ELF-1 (cell line): ENCODE measurements at regions not wholly inside any gene's neighbourhood (a gene's known extent, or its start where the extent isn't known, plus 50 kb on each side); places are given as distances from the start of the nearest gene placed in this dataset.

Experiments
- DNase-seq: peaks from one replicate; pipeline ENCODE4 v3.0.0-alpha.2; 2016; ENCODE audit warnings: low read depth, low spot score

GRCh38 chrX:98568795-98569194 is 1685.1 kb downstream of the RPA4 start:
- no peak for DNase-seq

- no peak for DNase-seq
Measured at GRCh38 chrX:98605941-98606340, 1722.2 kb downstream of the RPA4 start.

GRCh38 chrX:98607739-98608138 is 1724.0 kb downstream of the RPA4 start:
- peak; percentile 31 for DNase-seq

- no peak for DNase-seq
Measured at GRCh38 chrX:98627645-98628044, 1743.9 kb downstream of the RPA4 start.

- no peak for DNase-seq
Measured at GRCh38 chrX:98637451-98637850, 1753.7 kb downstream of the RPA4 start.

GRCh38 chrX:98646351-98646750 is 1762.6 kb downstream of the RPA4 start:
- DNase-seq, result no peak

- DNase-seq, result no peak
Measured at GRCh38 chrX:98654565-98654964, 1755.5 kb downstream of the PCDH19 start.
